Stimulated activated CD4-positive, alpha-beta T cell treated with anti-CD3 and anti-CD28 coated beads, Interleukin-15, amount 100 ng/mL, for 24 hours (primary cell): ENCODE measurements at regions not wholly inside any gene's neighbourhood (a gene's known extent, or its start where the extent isn't known, plus 50 kb on each side); places are given as distances from the start of the nearest gene placed in this dataset.

Source experiments
- DNase-seq: peaks from one replicate; pipeline ENCODE4 v3.0.0-alpha.2; 2020

DNA sequence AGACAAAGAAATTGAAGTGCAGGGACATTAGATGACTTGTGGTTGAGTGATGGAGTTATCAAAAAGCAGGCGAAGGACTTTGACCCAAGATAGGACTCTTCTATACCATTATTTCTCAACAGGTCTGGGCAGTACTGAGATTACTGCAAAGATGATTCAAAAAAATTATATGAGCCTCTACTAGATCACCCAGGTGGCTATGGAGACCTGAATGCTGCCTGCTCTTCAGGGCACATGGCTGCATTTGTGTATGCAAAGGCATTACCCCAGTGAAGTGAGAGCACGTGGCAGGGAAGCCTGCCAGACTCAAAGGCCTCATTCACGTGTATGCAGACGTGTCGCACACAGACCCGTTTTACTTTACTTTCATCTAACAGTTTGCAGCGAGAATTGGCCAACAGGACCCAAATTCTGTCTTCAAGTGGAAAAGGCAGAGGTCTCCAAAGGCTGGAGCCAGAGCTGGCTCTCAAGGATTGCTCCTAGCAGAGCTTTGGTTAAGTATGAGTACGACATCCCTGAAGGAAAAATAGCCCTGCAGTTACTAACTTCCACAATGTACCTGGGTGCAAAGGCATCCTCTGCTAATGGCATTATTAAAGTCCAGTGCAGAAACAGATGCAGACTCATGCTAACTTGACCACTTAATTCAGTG is 113.8 kb upstream of the ARMC2 start:
- no peak for DNase-seq

DNA sequence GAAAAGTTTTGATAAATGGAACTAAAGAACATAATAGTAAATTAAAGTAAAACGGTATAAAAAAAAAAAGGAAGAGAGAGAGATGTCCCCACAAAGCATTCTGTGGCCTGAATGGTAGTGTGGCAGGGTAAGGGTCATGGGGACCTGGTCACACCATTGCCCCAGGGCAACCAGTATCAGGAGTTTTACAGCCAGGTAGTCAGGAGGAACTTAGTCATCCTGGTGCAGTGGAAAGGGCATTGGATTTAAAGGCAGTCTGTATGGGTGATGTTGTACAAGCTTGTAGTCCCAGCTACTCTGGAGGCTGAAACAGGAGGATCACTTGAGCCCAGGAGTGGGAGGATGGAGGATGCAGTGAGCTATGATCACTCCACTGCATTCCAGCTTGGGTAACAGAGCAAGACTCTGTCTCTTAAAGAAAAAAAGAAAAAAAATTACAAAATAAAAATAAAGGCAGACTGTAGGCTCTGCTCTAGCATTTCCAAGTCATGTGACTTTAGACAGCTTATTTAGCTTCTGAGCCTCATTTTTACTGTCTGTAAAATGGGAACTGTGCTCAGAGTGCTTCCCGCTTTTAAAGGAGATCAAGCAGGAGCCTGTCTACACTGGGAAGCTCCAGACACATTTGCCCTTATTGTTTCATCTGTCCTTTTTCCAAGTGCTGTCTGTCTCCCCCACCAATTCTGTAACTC is 112.8 kb upstream of the ARMC2 start:
- no peak for DNase-seq

DNA sequence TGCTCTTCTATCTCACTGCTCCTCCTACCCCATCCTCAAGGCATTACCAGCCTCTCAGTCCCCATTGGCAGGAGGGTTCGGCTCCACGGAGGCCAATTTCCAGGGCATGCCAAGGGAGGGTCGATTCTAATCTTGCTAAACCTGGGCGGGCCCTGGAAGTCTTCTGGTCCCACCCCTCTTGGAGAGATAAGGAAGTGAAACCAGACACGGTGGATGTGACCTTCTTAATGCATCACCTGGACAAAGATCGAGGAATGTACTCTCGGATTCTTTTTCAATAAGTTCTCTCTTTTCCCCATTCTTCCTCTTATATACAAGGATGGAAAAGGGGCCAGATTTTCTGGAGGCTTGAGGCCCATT is 112.2 kb upstream of the ARMC2 start:
- no peak for DNase-seq

DNA sequence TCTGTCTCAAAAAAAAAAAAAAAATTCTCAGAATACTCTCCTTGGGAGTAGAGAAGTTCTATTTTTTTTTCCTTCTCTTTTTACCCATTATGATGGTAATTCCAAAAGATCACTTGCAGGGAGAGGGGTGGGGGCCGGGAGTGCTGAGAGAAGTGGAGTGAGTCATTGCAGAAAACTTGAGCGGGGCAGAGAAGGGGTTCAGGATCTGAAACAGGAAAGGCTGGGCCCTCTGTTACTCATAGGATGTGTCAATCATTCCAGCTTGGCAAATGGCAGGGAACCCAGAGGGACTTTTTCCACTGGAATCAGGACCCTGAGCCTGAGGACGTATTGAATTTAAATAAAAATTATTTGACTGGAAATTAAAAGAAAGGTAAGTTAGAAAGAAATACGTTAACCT is 111.4 kb upstream of the ARMC2 start:
- DNase-seq = no peak

DNA sequence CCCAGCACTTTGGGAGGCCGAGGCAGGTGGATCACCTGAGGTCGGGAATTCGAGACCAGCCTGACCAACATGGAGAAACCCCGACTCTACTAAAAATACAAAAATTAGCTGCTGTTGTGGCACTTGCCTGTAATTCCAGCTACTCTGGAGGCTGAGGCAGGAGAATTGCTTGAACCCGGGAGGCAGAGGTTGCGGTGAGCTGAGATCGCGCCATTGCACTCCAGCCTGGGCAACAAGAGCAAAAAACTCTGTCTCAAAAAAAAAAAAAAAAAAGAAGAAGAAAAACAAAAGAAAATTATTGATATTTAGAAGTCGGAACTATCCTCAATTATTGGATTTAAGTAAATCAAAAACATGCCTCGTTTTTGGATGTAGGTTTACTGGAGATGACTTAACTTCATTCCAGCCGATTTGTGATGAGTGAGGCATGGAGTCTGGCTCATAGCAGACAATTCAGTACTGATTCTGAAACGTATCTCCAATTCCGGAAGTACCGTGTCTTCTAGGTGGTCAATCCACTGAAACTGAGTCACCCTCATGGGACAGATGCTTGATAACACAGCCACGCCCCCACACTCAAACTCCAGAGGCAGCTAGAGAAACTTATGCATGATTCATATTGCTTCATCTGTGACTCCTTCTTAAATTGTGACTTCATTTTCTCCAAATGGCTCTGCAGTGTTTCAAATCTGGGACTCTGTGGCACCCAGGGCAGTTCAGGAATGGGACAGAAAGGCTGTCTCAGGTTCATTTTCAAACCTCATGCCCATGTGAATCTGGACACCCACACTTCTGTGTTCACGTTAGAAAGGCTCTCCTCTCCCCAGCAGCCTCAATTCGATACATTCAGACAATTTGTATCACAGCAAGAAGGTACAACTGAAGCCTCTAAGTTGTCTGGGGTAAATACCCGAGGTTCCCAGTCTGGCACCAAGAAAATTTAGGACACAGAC is 110.4 kb upstream of the ARMC2 start:
- peak; percentile 59 for DNase-seq

DNA sequence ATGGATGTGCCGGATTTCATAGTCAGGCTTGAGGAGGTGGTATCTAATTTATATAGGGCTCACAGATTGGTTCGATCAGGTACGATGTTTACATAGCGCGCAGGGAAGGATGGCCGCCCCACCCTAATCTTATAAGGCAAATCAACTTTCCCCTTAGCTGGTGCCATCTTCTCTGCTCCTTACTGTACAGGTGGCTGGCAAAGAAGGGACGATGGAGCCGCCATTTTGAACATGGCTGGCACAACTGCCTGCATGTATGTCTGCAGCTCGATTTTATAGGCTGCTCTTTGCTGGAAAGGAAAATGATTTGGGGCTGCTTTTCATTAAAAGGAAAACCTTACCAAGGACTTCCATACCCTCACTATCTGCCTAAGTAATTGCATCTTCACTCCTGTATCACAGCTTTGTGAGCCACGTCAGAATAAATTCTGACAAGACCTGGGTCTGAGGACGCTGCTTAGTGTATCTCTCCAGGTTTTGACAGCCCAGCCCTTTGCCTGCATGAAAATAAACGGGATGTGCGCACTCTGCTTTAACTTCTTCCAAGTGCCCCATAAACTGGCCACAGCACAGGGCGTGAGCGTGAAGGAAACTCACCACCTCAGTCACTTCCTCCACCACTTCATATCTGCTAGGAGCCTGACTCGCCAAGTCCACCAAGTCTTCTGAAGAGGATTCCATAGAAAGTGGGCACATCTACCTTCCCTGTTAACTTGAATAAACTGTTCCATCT is 109.4 kb upstream of the ARMC2 start:
- DNase-seq = no peak

DNA sequence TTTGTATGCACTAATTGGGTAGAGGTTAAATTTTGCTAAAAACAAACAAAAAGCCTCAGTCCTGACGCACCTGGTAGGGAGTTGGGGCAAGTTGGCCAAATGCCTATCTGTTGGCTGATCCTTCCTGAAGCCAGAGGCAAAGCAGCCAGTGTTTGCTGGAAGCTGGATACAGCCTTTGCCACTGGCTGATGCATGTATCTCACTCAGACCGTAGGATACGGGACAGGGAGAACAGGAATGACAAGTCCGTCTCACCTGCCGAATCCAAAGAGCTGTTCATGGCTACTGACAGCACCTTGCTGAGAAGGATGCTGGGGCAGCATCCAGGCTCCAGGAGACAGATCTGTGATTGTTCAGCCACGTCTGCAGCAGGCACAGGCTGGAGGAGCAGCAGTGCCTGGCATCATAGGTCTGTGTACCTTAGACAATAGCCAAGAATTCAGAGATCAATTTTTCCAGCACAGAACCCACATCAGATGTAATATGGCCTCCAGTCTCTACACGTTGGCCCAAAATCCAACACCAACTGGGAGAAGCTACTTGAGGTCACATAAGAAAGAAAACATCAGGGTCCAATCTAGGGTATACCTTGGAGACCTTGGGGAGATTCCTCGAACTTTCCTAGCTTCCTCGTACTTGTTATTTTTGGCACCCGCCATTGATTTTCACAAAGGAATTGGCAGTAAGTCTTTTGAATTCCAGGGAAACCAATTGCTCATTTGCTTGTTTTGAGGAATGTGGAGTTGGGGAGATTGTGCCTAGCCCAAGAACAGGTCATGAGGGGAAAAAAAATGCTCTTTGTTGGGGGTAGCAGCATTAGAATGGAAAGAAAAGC is 108.5 kb upstream of the ARMC2 start:
- DNase-seq = no peak

DNA sequence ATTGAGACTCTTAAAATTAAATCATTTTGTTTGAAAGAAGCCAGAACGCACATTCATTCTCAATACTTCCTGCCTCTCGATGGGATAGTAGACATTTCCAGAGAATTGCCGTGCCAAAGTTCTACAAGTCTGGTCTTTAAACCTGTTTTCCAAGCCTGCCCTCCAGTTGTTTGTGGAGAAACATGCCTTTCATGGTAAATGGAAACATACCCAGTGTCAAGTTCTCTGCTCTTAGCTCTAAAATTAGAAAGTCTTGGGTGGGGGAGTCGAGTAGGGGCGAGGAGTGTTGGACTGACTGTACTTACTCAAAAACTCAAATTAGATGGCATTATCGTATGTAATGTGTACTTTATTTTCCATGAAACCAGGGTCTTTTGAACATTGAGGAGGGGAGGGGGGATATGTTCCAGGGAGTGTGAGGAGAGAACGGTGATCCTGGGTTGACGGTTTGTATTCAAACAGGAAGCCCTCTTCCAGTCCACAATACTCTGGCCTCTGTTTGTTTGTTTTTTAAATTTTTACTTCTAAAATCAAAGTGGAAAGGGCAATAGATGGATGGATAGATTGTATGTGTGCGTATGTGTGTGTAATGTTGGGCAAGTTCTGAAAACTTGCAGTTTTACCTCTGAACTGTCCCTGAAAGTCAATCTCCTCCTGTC is 106.8 kb upstream of the ARMC2 start:
- DNase-seq = no peak

DNA sequence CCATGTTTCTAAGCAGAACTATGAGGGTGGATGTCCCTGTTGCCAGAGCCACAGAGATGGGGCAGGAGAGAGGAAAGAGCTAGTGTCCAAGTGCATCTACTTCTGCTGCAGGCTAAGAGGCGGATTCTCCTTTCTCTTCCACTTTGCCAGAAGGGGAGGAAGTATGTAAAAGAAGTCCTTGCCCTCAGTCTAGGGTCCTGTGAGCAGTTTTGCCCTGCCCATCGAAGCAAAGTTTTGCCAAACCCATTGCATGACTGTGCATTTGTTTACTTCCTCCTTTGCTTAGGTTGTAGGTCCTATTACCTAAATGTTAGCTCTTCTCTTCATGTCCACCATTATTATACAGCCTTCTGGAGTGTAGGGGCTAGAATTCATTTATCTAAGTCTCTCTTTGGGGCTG is 106.2 kb upstream of the ARMC2 start:
- no peak for DNase-seq

DNA sequence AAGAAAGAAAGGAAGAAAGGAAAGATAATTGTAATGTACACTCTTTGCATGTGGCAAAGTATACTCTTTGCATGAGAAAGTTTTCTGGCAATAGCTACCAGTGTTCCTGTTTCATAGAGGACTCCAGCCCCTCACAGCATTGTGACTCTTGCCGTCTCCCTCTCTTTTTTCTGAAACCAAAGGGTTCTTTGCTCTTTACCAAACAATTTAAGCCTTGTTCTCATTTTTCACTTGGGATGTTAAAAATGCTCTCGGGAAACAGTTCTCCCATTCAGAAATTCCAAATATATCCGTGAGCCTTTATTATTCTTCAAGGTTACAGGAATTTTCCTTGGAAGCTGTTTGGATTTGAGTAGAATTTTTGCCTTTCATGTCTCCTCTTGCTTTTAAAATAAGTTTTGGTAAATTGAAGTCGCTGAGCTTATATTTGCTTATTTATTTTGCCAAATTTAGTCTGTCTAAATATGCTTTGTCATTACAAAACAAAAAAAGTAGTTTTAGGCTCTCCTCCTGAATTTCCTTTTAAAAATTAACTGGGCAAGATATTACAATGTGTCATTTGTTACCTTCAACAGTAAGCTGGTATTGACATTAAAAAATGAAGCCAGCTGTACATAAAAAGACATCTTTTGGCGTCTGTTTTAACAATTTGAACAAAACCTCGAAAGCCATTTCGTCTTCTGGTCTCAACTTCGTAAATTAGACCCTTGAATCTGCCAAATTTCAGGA is 103.8 kb upstream of the ARMC2 start:
- DNase-seq = no peak

DNA sequence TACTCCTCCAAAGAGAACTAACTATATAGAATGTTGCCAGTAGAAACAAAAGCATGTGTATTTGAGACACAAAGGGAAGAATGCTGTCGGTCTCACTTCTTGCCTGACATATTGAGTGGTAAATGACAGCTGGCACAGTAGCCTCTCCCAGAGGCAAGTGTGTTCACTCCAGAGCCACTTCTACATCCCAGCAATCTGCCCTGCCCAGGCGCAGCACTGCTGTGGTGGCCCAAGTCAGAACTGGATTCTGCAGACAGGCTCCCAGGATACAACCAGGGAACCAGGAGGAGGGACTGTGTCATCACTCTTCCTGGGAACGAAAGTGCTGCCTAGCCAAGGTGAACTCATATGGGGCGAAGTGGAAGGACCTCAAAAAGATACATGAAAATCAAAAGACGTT is 103.2 kb upstream of the ARMC2 start:
- no peak for DNase-seq

DNA sequence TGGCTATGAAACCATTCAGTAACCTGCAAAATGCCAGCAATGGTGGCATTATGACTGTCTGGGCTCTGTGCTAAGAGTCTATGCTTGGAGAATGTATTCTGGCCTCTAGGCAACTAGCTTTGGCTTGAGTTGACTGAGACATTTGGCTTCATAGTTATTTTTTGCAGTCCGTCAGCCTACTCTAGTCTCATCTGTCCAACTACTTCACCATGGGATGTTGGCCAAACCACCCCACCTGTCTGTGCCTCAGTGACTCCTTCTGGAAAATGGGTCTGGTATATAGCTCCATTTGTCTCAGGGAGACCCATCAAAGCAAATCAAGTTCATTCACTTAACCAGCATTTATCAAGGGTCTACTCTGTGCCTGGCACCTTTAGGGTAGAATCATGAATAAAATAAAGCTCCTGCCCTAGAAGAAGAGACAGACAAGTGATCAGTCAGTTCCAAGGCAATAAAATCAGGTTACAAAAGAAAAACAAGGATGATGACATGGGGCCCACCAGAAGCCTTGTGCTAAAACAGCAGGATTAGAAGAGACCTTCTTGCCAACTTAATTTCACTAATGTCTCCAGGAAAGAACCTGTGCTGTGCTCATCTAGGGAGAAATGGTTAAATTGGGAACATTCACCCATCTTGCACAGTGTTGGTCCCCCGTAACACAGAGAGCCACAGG is 102.4 kb upstream of the ARMC2 start:
- no peak for DNase-seq

DNA sequence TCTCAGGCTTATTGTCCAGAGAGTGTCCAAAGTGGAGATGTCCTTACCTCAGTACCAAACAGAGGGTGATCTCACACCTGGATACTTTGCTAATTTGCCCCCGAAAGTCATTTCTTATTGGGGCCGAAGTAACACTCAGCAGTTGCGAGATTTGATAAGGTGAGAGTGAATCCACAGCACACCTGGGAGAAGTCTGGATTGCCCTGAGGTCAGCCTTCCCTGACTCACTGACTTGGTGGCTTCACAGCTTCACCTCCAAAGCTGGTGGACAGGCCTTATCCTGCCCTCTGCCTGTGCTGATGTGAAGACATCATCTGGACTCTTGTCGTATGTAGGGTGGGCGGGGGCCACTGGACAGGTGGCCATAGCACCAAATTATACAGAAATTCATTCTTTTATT is 101.9 kb upstream of the ARMC2 start:
- no peak for DNase-seq

DNA sequence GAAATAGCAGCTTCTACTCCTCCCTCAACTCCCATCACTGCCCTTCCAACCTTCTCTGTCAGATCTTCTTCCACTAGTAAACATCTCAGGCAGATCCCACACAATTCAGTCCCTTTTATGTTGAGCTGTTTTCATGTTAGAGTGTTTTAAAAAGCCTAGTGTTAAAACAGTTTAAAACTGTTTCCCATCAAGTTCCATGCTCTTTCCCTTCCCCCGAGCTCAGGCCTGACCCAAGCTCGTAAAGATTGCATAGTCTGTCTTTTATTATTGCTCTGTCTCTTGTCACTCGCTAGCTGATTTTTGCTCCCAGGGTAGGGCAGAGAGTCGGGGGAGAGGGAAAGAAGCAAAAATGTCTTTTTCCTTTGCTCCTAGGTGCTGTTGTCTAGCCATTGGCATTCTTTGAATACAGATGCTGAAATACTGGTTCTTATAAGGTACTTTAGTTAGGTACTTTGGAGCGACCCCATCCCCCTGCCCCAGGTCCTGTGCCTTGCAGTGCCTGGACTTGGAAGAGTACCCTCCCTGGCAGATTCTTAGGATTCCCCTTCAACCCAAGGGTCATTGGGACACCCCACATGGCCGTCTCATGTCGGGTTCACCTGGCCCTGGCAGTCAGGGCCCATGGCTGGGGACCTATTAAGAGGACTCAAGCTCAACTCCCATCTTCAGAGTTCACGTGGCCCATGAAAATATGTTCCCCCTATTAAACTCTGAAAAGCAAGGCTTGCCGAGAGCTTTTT is 101.2 kb upstream of the ARMC2 start:
- no peak for DNase-seq

DNA sequence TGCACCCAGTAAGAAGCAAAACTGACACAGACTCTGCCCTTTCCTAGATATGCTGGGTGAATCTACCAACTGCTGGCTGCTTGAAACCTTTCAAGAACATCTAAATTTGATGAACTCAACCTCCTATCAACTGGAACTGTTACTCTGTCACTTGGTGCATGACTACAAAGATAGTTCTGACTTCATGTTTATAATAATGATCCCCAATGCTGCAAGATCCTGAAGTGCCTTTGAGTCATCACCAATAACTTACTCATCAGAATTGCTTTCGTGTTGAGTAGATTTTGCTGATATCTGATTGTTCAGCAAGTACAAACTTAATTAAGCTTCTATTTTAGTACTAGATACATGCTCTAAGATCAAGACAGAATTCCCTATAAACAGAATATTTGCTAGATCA is 100.2 kb upstream of the ARMC2 start:
- DNase-seq = no peak

DNA sequence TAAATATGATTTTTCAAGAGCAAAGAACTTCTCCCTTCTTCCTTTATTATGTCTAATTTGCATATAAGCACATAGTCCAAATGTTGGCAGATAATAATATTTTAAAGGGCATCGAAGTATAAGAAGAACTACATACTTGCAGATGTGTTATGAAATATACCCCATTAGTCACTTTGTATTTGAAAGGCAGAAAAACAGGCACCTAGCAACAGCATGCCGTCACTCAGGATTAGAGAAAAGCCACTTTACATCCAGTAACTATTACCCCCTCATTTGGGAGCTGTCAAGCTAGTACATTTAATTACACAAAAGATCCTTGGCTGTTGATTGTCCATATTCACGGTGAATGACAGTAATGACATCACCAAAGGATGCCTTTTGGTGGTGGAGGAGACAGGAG is 99.3 kb upstream of the ARMC2 start:
- no peak for DNase-seq

DNA sequence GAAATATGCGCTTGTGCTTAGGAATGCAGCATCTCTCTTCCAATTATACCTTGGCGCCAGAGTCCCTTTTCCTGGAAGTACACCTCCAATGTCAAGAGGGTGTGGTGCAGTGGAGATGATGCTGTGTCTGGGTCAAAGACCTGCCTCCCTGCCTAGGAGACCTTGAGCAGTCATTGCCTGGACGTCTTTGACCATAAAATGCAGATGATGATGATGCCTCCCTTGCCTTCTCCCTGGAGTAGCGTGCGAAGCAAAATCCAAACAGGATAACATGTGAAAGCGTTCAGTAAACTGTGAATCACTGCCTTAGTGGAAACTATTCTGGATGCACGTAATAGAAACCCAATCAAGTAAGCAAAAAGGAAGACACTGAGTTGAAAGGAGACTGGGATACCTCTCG is 97.4 kb upstream of the ARMC2 start:
- DNase-seq = no peak

DNA sequence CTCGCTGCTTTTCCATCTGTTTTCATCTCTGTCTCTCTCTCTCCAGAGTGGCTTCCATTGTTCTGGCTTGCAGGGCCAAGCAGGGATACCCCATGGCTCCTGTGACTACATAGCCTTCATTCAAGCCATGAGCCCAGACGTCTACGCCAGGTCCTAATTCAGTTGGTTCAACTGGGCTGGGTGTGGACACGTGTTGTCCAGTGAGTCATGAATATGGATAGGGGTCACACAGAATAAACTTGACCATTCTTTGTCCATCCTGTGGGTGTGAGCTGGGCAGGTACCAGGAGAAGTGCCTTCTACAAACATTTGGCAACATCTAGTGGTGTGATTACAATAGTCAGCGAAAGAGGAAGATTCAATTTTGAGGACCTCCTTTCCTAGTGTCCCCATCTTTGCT is 96.9 kb upstream of the ARMC2 start:
- no peak for DNase-seq

DNA sequence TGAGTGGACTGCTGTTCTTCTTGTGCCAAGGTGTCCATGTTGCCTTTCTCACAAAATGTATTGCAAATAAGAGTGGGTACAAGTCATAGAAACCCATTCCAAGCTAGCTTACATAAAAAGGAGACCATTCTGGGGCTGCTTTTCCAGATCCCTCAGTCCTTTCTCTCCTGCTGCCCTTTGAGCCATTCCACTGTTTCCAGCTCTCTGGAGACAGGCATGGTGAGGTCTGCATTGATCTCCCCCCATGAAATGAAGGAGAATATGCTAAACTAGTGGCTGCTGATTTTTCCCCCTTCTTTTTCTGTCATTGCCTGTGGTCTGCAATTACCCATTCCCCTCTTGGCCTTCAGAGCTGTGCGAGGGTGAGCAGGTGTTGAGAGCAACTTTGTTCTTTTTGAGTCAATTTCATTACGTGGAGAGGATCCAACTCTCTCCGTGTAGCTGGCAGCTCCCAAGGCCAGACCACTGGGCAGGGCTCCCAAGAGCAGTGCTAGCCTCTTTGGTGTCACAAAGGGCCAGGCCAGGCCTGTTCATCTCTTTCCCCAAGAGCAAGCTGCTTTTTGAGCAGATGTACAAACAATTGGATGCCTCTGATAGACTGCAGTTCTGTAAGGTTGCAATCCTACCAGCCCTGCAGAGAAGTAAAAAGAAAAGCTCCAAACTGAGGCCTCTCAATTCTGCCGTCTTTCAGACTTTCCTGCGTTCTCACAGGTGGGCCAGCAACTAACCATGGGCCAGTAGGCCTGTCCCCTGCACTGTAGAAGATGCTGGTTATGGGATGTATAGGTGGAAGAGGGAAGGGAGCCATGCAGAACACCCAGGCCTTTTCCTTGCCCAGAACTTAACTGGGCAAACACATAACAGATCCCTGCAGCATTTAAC is 96.1 kb upstream of the ARMC2 start:
- DNase-seq = no peak
